ENCODE measurements at regions not wholly inside any gene's neighbourhood (a gene's known extent, or its start where the extent isn't known, plus 50 kb on each side); places are given as distances from the start of the nearest gene placed in this dataset.

GRCh38 chr6:127641905-127642304 lies 64.9 kb downstream of the C6orf58 start:
- Histone ChIP-seq H3K27ac (no peak overlapping the region), H3K27me3 (no peaks in the 10 kb centered on the region), H3K9me3 (no peaks in the 10 kb centered on the region), H3K36me3 (no peaks in the 10 kb centered on the region), H3K4me3 (no peak overlapping the region), H3K4me1 (no peaks in the 10 kb centered on the region)
- WGBS (ENCODE audit: insufficient coverage, low coverage, low lambda C conversion rate, missing lambda C conversion rate): 24% methylated on average over 7 of the region's 7 CpGs
- ATAC-seq: peak; percentile 69 to 88 (median 79)
- no peak for DNase-seq
- TF ChIP-seq CTCF (IDR thresholded peaks at IDR 0.05) (peak; percentile 47 to 57 (median 52)), POLR2A (IDR thresholded peaks at IDR 0.05) (no peak)
- intact Hi-C loops (cut with DNase I): no loop called here
